Globus pallidus (tissue), 1 donor: ENCODE measurements at regions not wholly inside any gene's neighbourhood (a gene's known extent, or its start where the extent isn't known, plus 50 kb on each side); places are given as distances from the start of the nearest gene placed in this dataset.

ENCODE experiments used
- DNase-seq: peaks from one replicate; pipeline ENCODE4 v3.0.0-alpha.2; 2015; ENCODE audit warnings: low spot score

- no peak for DNase-seq
Measured at GRCh38 chr13:47426126-47426849, 529.4 kb upstream of the HTR2A start.

GRCh38 chr13:47421525-47421924 lies 524.7 kb upstream of the HTR2A start:
- DNase-seq = no peak

GRCh38 chr13:47420568-47420967 lies 523.7 kb upstream of the HTR2A start:
- no peak for DNase-seq

GRCh38 chr13:47420020-47420419 lies 523.2 kb upstream of the HTR2A start:
- no peak for DNase-seq

GRCh38 chr13:47418206-47418920 lies 521.5 kb upstream of the HTR2A start:
- no peak for DNase-seq

GRCh38 chr13:47417485-47417884 lies 520.6 kb upstream of the HTR2A start:
- no peak for DNase-seq

- no peak for DNase-seq
Measured at GRCh38 chr13:47415048-47415447, 518.2 kb upstream of the HTR2A start.

- no peak for DNase-seq
Measured at GRCh38 chr13:47413526-47413925, 516.7 kb upstream of the HTR2A start.

- no peak for DNase-seq
Measured at GRCh38 chr13:47413112-47413511, 516.3 kb upstream of the HTR2A start.

GRCh38 chr13:47409778-47410177 lies 512.9 kb upstream of the HTR2A start:
- no peak for DNase-seq

GRCh38 chr13:47408546-47409319 lies 511.9 kb upstream of the HTR2A start:
- no peak for DNase-seq

- no peak for DNase-seq
Measured at GRCh38 chr13:47407808-47408207, 511.0 kb upstream of the HTR2A start.

GRCh38 chr13:47399599-47399998 lies 502.7 kb upstream of the HTR2A start:
- no peak for DNase-seq

- no peak for DNase-seq
Measured at GRCh38 chr13:47397739-47398138, 500.9 kb upstream of the HTR2A start.

- DNase-seq = no peak
Measured at GRCh38 chr13:47396915-47397314, 500.1 kb upstream of the HTR2A start.

GRCh38 chr13:47374741-47375140 lies 477.9 kb upstream of the HTR2A start:
- DNase-seq = no peak

- no peak for DNase-seq
Measured at GRCh38 chr13:47372751-47373150, 475.9 kb upstream of the HTR2A start.

- no peak for DNase-seq
Measured at GRCh38 chr13:47351798-47352197, 454.9 kb upstream of the HTR2A start.

GRCh38 chr13:47350334-47351124 lies 453.7 kb upstream of the HTR2A start:
- no peak for DNase-seq

GRCh38 chr13:47349211-47349610 lies 452.4 kb upstream of the HTR2A start:
- DNase-seq = no peak

- DNase-seq = no peak
Measured at GRCh38 chr13:47337781-47338507, 441.1 kb upstream of the HTR2A start.
